HG03354 (cell line): ENCODE measurements at regions not wholly inside any gene's neighbourhood (a gene's known extent, or its start where the extent isn't known, plus 50 kb on each side); places are given as distances from the start of the nearest gene placed in this dataset.
A peak's percentile ranks its signal among the peaks of the same experiment; 100 is the strongest.
"Not testable (repeated sequence)": the region's sequence is repeated elsewhere in the genome, so short reads cannot be mapped to it uniquely, and the experiment has no call there.

Experiments used
- ATAC-seq: cut with Tn5 transposase; IDR thresholded peaks from one replicate; pipeline ENCODE4 v1.9.1; 2021; ENCODE audit warnings: mild to moderate bottlenecking; ENCODE audit not compliant: unreplicated experiment, poor library complexity, severe bottlenecking

- ATAC-seq = no peak
Observed at GRCh38 chr5:21121213-21121612, 1133.2 kb upstream of the CDH18 start.

- ATAC-seq = no peak
Observed at GRCh38 chr5:21097661-21098060, 1109.7 kb upstream of the CDH18 start.

- no peak for ATAC-seq
Observed at GRCh38 chr5:21094619-21095018, 1106.6 kb upstream of the CDH18 start.

GRCh38 chr5:21087766-21088165, 1099.8 kb upstream of the CDH18 start:
- ATAC-seq = no peak

- no peak for ATAC-seq
Observed at GRCh38 chr5:21085791-21086190, 1097.8 kb upstream of the CDH18 start.

GRCh38 chr5:21071986-21072385, 1084.0 kb upstream of the CDH18 start:
- ATAC-seq = no peak

GRCh38 chr5:21071421-21071820, 1083.4 kb upstream of the CDH18 start:
- no peak for ATAC-seq

GRCh38 chr5:21070858-21071257, 1082.9 kb upstream of the CDH18 start:
- no peak for ATAC-seq

GRCh38 chr5:21067724-21068123, 1079.7 kb upstream of the CDH18 start:
- ATAC-seq = no peak

- ATAC-seq = no peak
Observed at GRCh38 chr5:21063146-21063545, 1075.1 kb upstream of the CDH18 start.

- ATAC-seq = peak; percentile 97
Observed at GRCh38 chr5:21058289-21058688, 1070.3 kb upstream of the CDH18 start.

- no peak for ATAC-seq
Observed at GRCh38 chr5:21051945-21052344, 1063.9 kb upstream of the CDH18 start.

- ATAC-seq = no peak
Observed at GRCh38 chr5:21049901-21050300, 1061.9 kb upstream of the CDH18 start.

- no peak for ATAC-seq
Observed at GRCh38 chr5:21030981-21031380, 1043.0 kb upstream of the CDH18 start.

- no peak for ATAC-seq
Observed at GRCh38 chr5:21024966-21025365, 1037.0 kb upstream of the CDH18 start.

GRCh38 chr5:21013237-21013636, 1025.2 kb upstream of the CDH18 start:
- ATAC-seq = no peak

- no peak for ATAC-seq
Observed at GRCh38 chr5:21007781-21008180, 1019.8 kb upstream of the CDH18 start.

GRCh38 chr5:20988933-20989332, 1000.9 kb upstream of the CDH18 start:
- ATAC-seq = not testable (repeated sequence)

- ATAC-seq = no peak
Observed at GRCh38 chr5:20985754-20986153, 997.8 kb upstream of the CDH18 start.

- no peak for ATAC-seq
Observed at GRCh38 chr5:20974426-20974825, 986.4 kb upstream of the CDH18 start.

GRCh38 chr5:20972419-20972925, 984.5 kb upstream of the CDH18 start:
- peak; percentile 68 for ATAC-seq

GRCh38 chr5:20959347-20959746, 971.3 kb upstream of the CDH18 start:
- ATAC-seq = no peak
